ENCODE measurements at regions not wholly inside any gene's neighbourhood (a gene's known extent, or its start where the extent isn't known, plus 50 kb on each side); places are given as distances from the start of the nearest gene placed in this dataset.

GRCh38 chr10:128851281-128851680, 615.8 kb upstream of the MGMT start:
- no peak for DNase-seq (ENCODE audit: low read depth, low spot score)

- DNase-seq (ENCODE audit: low read depth, low spot score): no peak
Observed at GRCh38 chr10:128851726-128852125, 615.3 kb upstream of the MGMT start.

GRCh38 chr10:128852449-128852848, 614.6 kb upstream of the MGMT start:
- no peak for DNase-seq (ENCODE audit: low read depth, low spot score)

- DNase-seq (ENCODE audit: low read depth, low spot score): no peak
Observed at GRCh38 chr10:128852902-128853301, 614.1 kb upstream of the MGMT start.

- no peak for DNase-seq (ENCODE audit: low read depth, low spot score)
Observed at GRCh38 chr10:128853537-128853936, 613.5 kb upstream of the MGMT start.

- no peak for DNase-seq (ENCODE audit: low read depth, low spot score)
Observed at GRCh38 chr10:128854204-128854603, 612.8 kb upstream of the MGMT start.

- peak; percentile 91 for DNase-seq (ENCODE audit: low read depth, low spot score)
Observed at GRCh38 chr10:128854963-128855362, 612.1 kb upstream of the MGMT start.

GRCh38 chr10:128855618-128856428, 611.2 kb upstream of the MGMT start:
- peak; percentile 26 for DNase-seq (ENCODE audit: low read depth, low spot score)

GRCh38 chr10:128859738-128860386, 607.2 kb upstream of the MGMT start:
- peak; percentile 45 for DNase-seq (ENCODE audit: low read depth, low spot score)

GRCh38 chr10:128860574-128860973, 606.5 kb upstream of the MGMT start:
- DNase-seq (ENCODE audit: low read depth, low spot score): no peak

- DNase-seq (ENCODE audit: low read depth, low spot score): no peak
Observed at GRCh38 chr10:128861018-128861901, 605.8 kb upstream of the MGMT start.

- no peak for DNase-seq (ENCODE audit: low read depth, low spot score)
Observed at GRCh38 chr10:128863411-128863810, 603.6 kb upstream of the MGMT start.

- DNase-seq (ENCODE audit: low read depth, low spot score): no peak
Observed at GRCh38 chr10:128863823-128864405, 603.1 kb upstream of the MGMT start.

- DNase-seq (ENCODE audit: low read depth, low spot score): no peak
Observed at GRCh38 chr10:128864554-128865295, 602.3 kb upstream of the MGMT start.

GRCh38 chr10:128865436-128866195, 601.4 kb upstream of the MGMT start:
- no peak for DNase-seq (ENCODE audit: low read depth, low spot score)

- no peak for DNase-seq (ENCODE audit: low read depth, low spot score)
Observed at GRCh38 chr10:128866551-128866950, 600.5 kb upstream of the MGMT start.

GRCh38 chr10:128867210-128867609, 599.8 kb upstream of the MGMT start:
- DNase-seq (ENCODE audit: low read depth, low spot score): no peak

GRCh38 chr10:128867819-128868218, 599.2 kb upstream of the MGMT start:
- no peak for DNase-seq (ENCODE audit: low read depth, low spot score)

GRCh38 chr10:128868481-128868880, 598.6 kb upstream of the MGMT start:
- DNase-seq (ENCODE audit: low read depth, low spot score): no peak

- DNase-seq (ENCODE audit: low read depth, low spot score): no peak
Observed at GRCh38 chr10:128869101-128869749, 597.8 kb upstream of the MGMT start.
